Activated T-cell treated with anti-CD3 and anti-CD28 coated beads, Interleukin-2, amount 50 U/mL, for 72 hours (primary cell): ENCODE measurements at regions not wholly inside any gene's neighbourhood (a gene's known extent, or its start where the extent isn't known, plus 50 kb on each side); places are given as distances from the start of the nearest gene placed in this dataset.
"Not testable (repeated sequence)": the region's sequence is repeated elsewhere in the genome, so short reads cannot be mapped to it uniquely, and the experiment has no call there.

ENCODE experiments used
- ATAC-seq, 2 donors: fragments of 150-1000 bp; cut with Tn5 transposase; replicated peaks in 1 of 2; 2 replicates each; pipeline ENCODE4 v1.10.0; 2021; ENCODE audit warnings: moderate library complexity in 2 of 2, mild to moderate bottlenecking in 1 of 2
- DNase-seq, 2 donors: peaks; one replicate each; pipeline ENCODE4 v3.0.0; 2021 to 2022; ENCODE audit warnings: mixed read lengths in 1 of 2
- H3K27ac Mint-ChIP-seq: one replicate; pipeline ENCODE4 v1.8.0; 2022; ENCODE audit warnings: mild to moderate bottlenecking, moderate library complexity, mixed read lengths
- H3K27me3 Mint-ChIP-seq: one replicate; pipeline ENCODE4 v1.8.0; 2022; ENCODE audit warnings: low read depth, mixed read lengths
- H3K36me3 Mint-ChIP-seq, 2 donors: one replicate each; pipeline ENCODE4 v1.8.0; 2022; ENCODE audit warnings: mixed read lengths in 2 of 2, mild to moderate bottlenecking in 1 of 2; ENCODE audit not compliant: insufficient read depth in 2 of 2
- H3K4me1 Mint-ChIP-seq: one replicate; pipeline ENCODE4 v1.8.0; 2022; ENCODE audit warnings: low read depth, mixed read lengths
- H3K4me3 Mint-ChIP-seq, 2 donors: one replicate each; pipeline ENCODE4 v1.8.0; 2022; ENCODE audit warnings: mild to moderate bottlenecking in 2 of 2, mixed read lengths in 2 of 2, moderate library complexity in 2 of 2
- H3K9me3 Mint-ChIP-seq, 2 donors: one replicate each; pipeline ENCODE4 v1.8.0; 2022; ENCODE audit warnings: mixed read lengths in 2 of 2

GRCh38 chrX:94937491-94937890 lies 1263.5 kb downstream of the FAM133A start:
- Mint-ChIP-seq H3K4me1 (no peaks in the 10 kb centered on the region), H3K4me3 (no peak overlapping the region), H3K27ac (no peak overlapping the region), H3K36me3 (peaks cover 0 to 1% of the 10 kb centered on the region in 2 donors), H3K9me3 (peaks cover 3 to 5% of the 10 kb centered on the region in 2 donors), H3K27me3 (peaks cover 5% of the 10 kb centered on the region)
- DNase-seq (no peak), ATAC-seq (no peak)

GRCh38 chrX:94942603-94943002 lies 1268.6 kb downstream of the FAM133A start:
- Mint-ChIP-seq H3K27me3 (peaks cover 25% of the 10 kb centered on the region), H3K27ac (no peak overlapping the region), H3K4me3 (no peak overlapping the region), H3K36me3 (peaks cover 0 to 1% of the 10 kb centered on the region in 2 donors), H3K9me3 (peaks cover 5 to 8% of the 10 kb centered on the region in 2 donors), H3K4me1 (no peaks in the 10 kb centered on the region)
- DNase-seq = no peak
- ATAC-seq = no peak

- H3K36me3 Mint-ChIP-seq, DNase-seq, H3K9me3 Mint-ChIP-seq, ATAC-seq, H3K4me3 Mint-ChIP-seq, H3K4me1 Mint-ChIP-seq, H3K27ac Mint-ChIP-seq: not testable (repeated sequence)
- peaks cover 25% of the 10 kb centered on the region for H3K27me3 Mint-ChIP-seq
Observed at GRCh38 chrX:94946137-94946536, 1272.1 kb downstream of the FAM133A start.

- Mint-ChIP-seq H3K4me3 (no peak overlapping the region), H3K36me3 (no peaks in the 10 kb centered on the region), H3K27ac (no peak overlapping the region), H3K4me1 (no peaks in the 10 kb centered on the region), H3K9me3 (peaks cover 0 to 2% of the 10 kb centered on the region in 2 donors), H3K27me3 (no peaks in the 10 kb centered on the region)
- ATAC-seq = no peak
- no peak for DNase-seq
Observed at GRCh38 chrX:94961730-94962129, 1287.7 kb downstream of the FAM133A start.

GRCh38 chrX:94977562-94977961 lies 1303.6 kb downstream of the FAM133A start:
- peaks cover 6% of the 10 kb centered on the region for H3K27me3 Mint-ChIP-seq
- no peak for DNase-seq
- ATAC-seq = no peak
- H3K27ac Mint-ChIP-seq = no peak overlapping the region
- H3K36me3 Mint-ChIP-seq = no peaks in the 10 kb centered on the region
- H3K9me3 Mint-ChIP-seq = peaks cover 0 to 2% of the 10 kb centered on the region in 2 donors
- H3K4me3 Mint-ChIP-seq = no peak overlapping the region
- H3K4me1 Mint-ChIP-seq = no peaks in the 10 kb centered on the region

GRCh38 chrX:94977986-94978385 lies 1304.0 kb downstream of the FAM133A start:
- Mint-ChIP-seq H3K36me3 (no peaks in the 10 kb centered on the region), H3K4me3 (no peak overlapping the region), H3K4me1 (no peaks in the 10 kb centered on the region), H3K27me3 (peaks cover 6% of the 10 kb centered on the region), H3K27ac (no peak overlapping the region), H3K9me3 (peaks cover 0 to 2% of the 10 kb centered on the region in 2 donors)
- no peak for DNase-seq
- ATAC-seq = no peak
